Brain microvascular endothelial cell (primary cell): ENCODE measurements at regions not wholly inside any gene's neighbourhood (a gene's known extent, or its start where the extent isn't known, plus 50 kb on each side); places are given as distances from the start of the nearest gene placed in this dataset.
A peak's percentile ranks its signal among the peaks of the same experiment; 100 is the strongest.

Source experiments
- DNase-seq: peaks from one replicate; pipeline ENCODE4 v3.0.0-alpha.2; 2020
- H3K27ac ChIP-seq: fragments of 250-450 bp; sonication (Bioruptor Pico); 2 replicates; pipeline ENCODE4 v1.5.1; 2020; ENCODE audit warnings: mild to moderate bottlenecking, moderate library complexity
- H3K27me3 ChIP-seq: fragments of 250-450 bp; sonication (Bioruptor Pico); replicated peaks from 2 replicates; pipeline ENCODE4 v1.5.1; 2020; ENCODE audit warnings: mild to moderate bottlenecking
- H3K36me3 ChIP-seq: fragments of 250-450 bp; sonication (Bioruptor Pico); replicated peaks from 2 replicates; pipeline ENCODE4 v1.5.1; 2020; ENCODE audit warnings: mild to moderate bottlenecking
- H3K4me3 ChIP-seq: 2 replicates; pipeline ENCODE4 v1.5.1; 2011; ENCODE audit warnings: low read depth, mild to moderate bottlenecking, control low read depth, low read length, moderate library complexity
- CTCF ChIP-seq: IDR thresholded peaks from 2 replicates; pipeline ENCODE4 v1.5.1; 2011; ENCODE audit warnings: low read depth, mild to moderate bottlenecking, moderate library complexity, low read length, control low read depth, inconsistent platforms; ENCODE audit errors: missing control alignments
- in situ Hi-C: cut with HindIII; loops from 2 replicates; pipeline ENCODE4 v1.10.0; 2017; ENCODE audit warnings: low sequenced_read_pairs, low pct_ligation_motif_present

GRCh38 chr22:27274770-27275449 is 526.6 kb downstream of the MN1 start:
- no peak overlapping the region for H3K27ac ChIP-seq

GRCh38 chr22:27278946-27279345 is 522.6 kb downstream of the MN1 start:
- Histone ChIP-seq H3K27me3 (no peaks in the 10 kb centered on the region), H3K36me3 (no peaks in the 10 kb centered on the region), H3K4me3 (no peak overlapping the region), H3K27ac (no peak overlapping the region)
- DNase-seq = no peak
- in situ Hi-C loops = no loop called here
- no peak for TF ChIP-seq CTCF

More at GRCh38 chr22:27274770-27275449, 526.6 kb downstream of the MN1 start:
- peak; percentile 11 for DNase-seq
- Histone ChIP-seq H3K4me3 (no peak overlapping the region), H3K27me3 (no peaks in the 10 kb centered on the region), H3K36me3 (no peaks in the 10 kb centered on the region)
- no peak for TF ChIP-seq CTCF
- in situ Hi-C loops = no loop called here

GRCh38 chr22:27283240-27283639 is 518.3 kb downstream of the MN1 start:
- no peak for TF ChIP-seq CTCF
- H3K36me3 ChIP-seq = no peaks in the 10 kb centered on the region
- H3K27ac ChIP-seq = no peak overlapping the region

DNA sequence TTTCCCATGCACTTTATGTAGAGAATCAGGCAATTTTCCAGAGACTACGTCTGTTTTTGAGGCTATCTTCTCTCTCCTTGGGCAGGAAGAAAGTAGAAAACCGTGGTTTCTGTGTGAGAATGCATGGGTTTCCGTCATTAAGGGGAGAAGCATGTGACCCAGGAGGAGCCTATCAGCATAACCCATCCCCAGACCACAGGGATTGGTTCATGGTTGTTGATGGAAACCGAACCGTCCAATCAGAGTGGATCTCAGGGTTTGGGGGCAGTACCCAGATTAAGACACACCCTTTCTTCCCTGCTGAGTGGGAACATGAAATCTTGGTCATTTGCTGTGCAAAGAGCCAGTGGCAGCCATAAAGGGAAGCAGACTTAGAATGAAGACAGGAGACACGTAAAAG is 517.8 kb downstream of the MN1 start:
- no peak for DNase-seq
- Histone ChIP-seq H3K27me3 (no peaks in the 10 kb centered on the region), H3K4me3 (no peak overlapping the region), H3K27ac (no peak overlapping the region), H3K36me3 (no peaks in the 10 kb centered on the region)
- in situ Hi-C loops = no loop called here
- TF ChIP-seq CTCF = no peak

More at GRCh38 chr22:27283240-27283639, 518.3 kb downstream of the MN1 start:
- in situ Hi-C loops = no loop called here
- Histone ChIP-seq H3K27me3 (no peaks in the 10 kb centered on the region), H3K4me3 (no peak overlapping the region)
- DNase-seq = no peak

GRCh38 chr22:27284324-27284723 is 517.2 kb downstream of the MN1 start:
- no peak for TF ChIP-seq CTCF
- no peak overlapping the region for H3K4me3 ChIP-seq
- H3K27ac ChIP-seq = no peak overlapping the region
- in situ Hi-C loops = no loop called here
- no peaks in the 10 kb centered on the region for H3K27me3 ChIP-seq
- DNase-seq = no peak
- no peaks in the 10 kb centered on the region for H3K36me3 ChIP-seq

GRCh38 chr22:27286711-27287110 is 514.8 kb downstream of the MN1 start:
- H3K27me3 ChIP-seq = no peaks in the 10 kb centered on the region
- no peaks in the 10 kb centered on the region for H3K36me3 ChIP-seq
- DNase-seq = no peak
- no peak overlapping the region for H3K4me3 ChIP-seq
- in situ Hi-C loops = no loop called here
- no peak overlapping the region for H3K27ac ChIP-seq
- no peak for TF ChIP-seq CTCF
